ENCODE measurements at regions not wholly inside any gene's neighbourhood (a gene's known extent, or its start where the extent isn't known, plus 50 kb on each side); places are given as distances from the start of the nearest gene placed in this dataset.

DNA sequence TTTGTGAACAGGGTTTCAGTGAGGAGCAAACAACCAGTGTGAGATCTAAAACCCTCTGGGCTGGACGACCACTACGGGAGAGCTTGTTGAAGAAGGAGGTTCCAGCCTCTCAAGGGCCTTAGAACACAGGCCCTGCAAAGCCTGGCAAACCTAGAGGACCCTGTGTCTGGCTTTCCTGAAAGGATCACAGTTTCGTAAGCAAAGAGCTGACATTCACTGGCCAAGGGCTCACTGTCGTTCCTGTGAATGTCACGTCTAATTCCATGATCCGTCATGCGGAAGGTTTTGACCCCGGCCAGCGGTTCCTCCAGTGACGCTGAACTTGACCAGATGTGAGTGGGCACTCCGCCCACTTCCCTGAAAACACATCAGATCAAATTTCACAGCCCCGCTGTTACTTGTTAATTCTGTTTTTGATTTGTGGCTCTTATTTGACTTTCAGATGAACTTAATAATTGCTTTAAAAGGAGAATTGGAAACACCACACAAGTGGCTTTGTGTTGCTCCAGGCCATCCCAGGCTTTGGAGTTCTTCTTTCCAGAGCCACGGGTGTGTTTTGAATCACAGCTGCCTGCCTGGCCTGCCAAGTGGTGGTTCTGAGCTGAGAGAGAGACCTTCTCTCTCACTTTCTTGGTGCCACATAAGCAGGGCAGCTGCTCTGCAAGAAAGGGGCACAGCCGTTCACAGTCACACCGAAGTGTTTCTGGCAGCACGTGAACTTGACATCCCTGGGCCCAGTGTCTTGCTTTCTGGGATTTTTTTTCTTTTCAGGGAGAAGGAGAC, 308.4 kb downstream of the NDUFA10 start:
- no peak overlapping the region for H3K4me3 ChIP-seq (ENCODE audit: low read length)
- DNase-seq (ENCODE audit: low read depth, low spot score), result no peak

DNA sequence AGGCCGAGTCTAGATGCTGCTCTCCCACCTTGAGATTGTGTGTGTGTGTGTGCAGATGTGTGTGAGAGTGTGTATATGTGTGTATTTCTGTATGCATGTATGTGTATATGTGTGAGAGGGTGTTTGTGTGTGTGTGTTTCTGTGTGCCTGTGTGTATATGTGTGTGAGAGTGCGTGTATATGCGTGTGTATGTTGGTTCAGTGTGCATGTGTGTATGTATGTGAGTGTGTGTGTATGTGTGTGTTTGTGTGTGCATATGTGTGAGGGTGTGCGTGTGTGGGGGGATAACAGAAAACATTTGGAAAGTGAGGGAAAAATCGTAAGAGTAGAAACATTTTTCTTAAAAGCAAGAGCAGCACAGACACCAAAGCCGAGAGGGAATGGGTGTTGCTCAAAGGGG, 309.1 kb downstream of the NDUFA10 start:
- no peak for DNase-seq (ENCODE audit: low read depth, low spot score)

GRCh38 chr2:239715606-239716005, 309.5 kb downstream of the NDUFA10 start:
- H3K4me3 ChIP-seq (ENCODE audit: low read length), result no peak overlapping the region
- DNase-seq (ENCODE audit: low read depth, low spot score), result no peak

More for the DNA sequence above, 309.1 kb downstream of the NDUFA10 start:
- H3K4me3 ChIP-seq (ENCODE audit: low read length), result no peak overlapping the region

- H3K4me3 ChIP-seq (ENCODE audit: low read length), result no peak overlapping the region
- DNase-seq (ENCODE audit: low read depth, low spot score), result no peak
Measured at GRCh38 chr2:239715202-239715601, 309.9 kb downstream of the NDUFA10 start.

- no peak overlapping the region for H3K4me3 ChIP-seq (ENCODE audit: low read length)
- DNase-seq (ENCODE audit: low read depth, low spot score), result no peak
Measured at GRCh38 chr2:239714116-239714515, 311.0 kb downstream of the NDUFA10 start.

- no peak for DNase-seq (ENCODE audit: low read depth, low spot score)
- no peak overlapping the region for H3K4me3 ChIP-seq (ENCODE audit: low read length)
Measured at GRCh38 chr2:239712755-239713154, 311.9 kb upstream of the HDAC4 start.

- H3K4me3 ChIP-seq (ENCODE audit: low read length), result no peak overlapping the region
- no peak for DNase-seq (ENCODE audit: low read depth, low spot score)
Measured at GRCh38 chr2:239711911-239712570, 311.2 kb upstream of the HDAC4 start.

DNA sequence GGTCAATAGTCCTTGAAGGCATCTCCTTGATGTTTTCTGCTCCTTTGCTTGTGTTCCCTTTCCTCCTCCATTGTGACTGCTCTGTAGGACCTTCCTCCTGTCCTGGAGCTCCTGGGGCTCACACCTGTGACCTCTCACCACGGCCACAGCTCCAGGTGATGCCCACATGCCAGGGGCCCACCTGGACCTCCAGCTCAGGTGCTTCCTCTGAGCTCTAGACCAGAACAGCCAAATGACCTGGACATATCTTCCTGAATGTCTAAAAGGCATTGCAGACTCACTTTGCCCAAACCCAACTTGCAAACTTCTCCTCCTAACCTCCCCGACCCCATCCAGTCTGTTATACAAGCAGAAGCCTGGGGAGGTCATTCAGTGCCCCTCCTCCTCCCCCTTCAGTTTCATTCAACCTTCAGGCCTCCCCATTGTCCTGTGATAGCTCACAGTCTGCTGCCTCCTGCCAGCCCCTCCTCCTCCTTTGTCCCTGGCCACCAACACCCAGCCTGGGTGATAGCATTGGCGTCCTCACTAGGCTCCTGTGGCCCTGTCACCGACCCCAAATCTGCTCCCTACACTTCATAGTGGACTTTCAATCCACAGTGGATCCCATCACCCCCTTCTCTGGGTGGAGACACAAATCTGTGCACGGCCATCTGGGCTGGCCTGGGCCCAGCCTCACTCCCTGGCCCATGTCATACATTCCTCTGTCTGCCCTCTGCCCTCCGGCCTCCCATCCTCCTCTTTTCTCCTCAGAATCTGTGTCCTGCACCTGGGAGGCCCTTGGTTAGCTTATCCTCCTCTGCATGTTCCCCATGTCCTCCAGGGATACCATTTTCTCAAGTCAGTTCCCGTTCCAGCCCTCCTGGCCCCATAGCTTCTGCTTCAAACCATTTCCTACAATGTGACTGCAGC, 310.4 kb upstream of the HDAC4 start:
- no peak for DNase-seq (ENCODE audit: low read depth, low spot score)
- H3K4me3 ChIP-seq (ENCODE audit: low read length), result no peak overlapping the region

DNA sequence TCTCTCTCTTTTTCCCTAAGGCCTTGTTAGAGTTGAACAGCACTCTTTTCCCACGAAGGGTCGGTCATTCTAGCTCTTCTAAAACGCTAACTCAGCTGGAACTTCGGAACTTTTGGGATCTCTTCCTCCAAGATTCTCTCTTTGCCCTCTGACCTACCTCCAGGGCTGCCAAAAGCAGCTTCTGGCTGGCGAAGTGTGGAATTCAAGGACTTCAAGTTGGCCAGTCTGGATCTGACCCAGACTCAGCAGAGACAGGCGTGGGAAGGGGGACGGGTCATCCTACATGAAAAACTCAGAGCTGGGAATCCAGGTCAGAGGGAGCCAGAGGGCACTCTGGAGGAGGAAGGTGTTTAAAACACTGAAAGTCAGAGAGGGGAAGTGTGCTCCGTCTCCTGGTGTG, 305.5 kb upstream of the HDAC4 start:
- DNase-seq (ENCODE audit: low read depth, low spot score), result no peak
- H3K4me3 ChIP-seq (ENCODE audit: low read length), result no peak overlapping the region

DNA sequence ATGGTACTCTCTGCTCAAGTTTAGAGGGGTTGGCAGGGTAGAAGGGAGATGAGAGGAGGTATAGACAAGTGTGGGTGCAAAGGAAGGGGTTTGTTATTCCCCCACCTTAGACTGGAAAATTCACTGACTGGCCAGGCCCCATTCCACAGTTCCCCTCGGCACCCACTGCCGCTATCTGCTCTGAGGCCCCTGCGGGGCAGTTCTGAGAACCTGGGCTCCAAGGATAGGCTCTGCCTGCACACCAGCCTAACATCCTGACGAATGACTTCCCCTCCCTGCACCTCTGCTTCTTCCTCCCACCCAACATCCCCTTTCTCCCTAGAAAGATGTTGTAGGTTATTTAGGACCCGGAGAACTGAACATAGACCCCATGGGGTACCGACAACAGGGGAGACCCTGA, 303.9 kb upstream of the HDAC4 start:
- DNase-seq (ENCODE audit: low read depth, low spot score), result no peak

GRCh38 chr2:239703834-239704233, 303.0 kb upstream of the HDAC4 start:
- H3K4me3 ChIP-seq (ENCODE audit: low read length), result no peak overlapping the region
- no peak for DNase-seq (ENCODE audit: low read depth, low spot score)

More for the DNA sequence above, 303.9 kb upstream of the HDAC4 start:
- no peak overlapping the region for H3K4me3 ChIP-seq (ENCODE audit: low read length)

- no peak for DNase-seq (ENCODE audit: low read depth, low spot score)
- H3K4me3 ChIP-seq (ENCODE audit: low read length), result no peak overlapping the region
Measured at GRCh38 chr2:239700686-239701345, 300.0 kb upstream of the HDAC4 start.

GRCh38 chr2:239697399-239698164, 296.8 kb upstream of the HDAC4 start:
- DNase-seq (ENCODE audit: low read depth, low spot score), result no peak
- no peak overlapping the region for H3K4me3 ChIP-seq (ENCODE audit: low read length)

DNA sequence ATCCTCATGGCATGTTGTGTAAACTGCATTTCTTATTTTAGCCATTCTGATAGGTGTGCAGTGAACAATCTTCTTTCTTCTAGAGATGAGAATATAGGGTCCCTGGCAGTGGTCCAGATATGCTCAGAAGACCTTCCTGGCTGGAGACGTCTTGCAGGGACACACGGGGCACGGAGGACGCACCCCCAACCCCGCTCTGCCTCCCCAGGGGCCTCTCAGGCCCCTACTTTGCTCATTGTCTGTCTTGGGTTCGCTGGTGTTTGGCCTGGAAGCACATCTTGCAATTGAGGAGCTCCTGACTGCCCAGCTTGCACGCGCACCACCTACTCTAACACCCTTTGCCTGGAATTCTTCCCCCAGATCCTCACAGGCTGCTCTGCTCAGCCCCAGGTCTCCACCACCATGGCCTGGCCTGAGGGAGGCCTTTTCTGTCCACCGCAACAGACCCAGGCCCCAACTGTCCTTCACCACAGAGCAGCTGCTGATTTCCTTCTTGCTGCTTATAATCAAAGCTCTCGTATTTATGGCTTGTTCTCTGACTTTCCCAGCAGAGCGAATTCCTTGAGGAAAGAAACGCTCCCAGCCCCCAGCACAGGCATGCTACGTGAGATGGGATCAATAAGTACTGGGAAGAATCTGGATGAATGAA, 295.9 kb upstream of the HDAC4 start:
- DNase-seq (ENCODE audit: low read depth, low spot score), result no peak

GRCh38 chr2:239695728-239696240, 295.0 kb upstream of the HDAC4 start:
- DNase-seq (ENCODE audit: low read depth, low spot score), result no peak
- no peak overlapping the region for H3K4me3 ChIP-seq (ENCODE audit: low read length)

More for the DNA sequence above, 295.9 kb upstream of the HDAC4 start:
- no peak overlapping the region for H3K4me3 ChIP-seq (ENCODE audit: low read length)

- DNase-seq (ENCODE audit: low read depth, low spot score), result no peak
- no peak overlapping the region for H3K4me3 ChIP-seq (ENCODE audit: low read length)
Measured at GRCh38 chr2:239695106-239695727, 294.4 kb upstream of the HDAC4 start.

- DNase-seq (ENCODE audit: low read depth, low spot score), result no peak
- H3K4me3 ChIP-seq (ENCODE audit: low read length), result no peak overlapping the region
Measured at GRCh38 chr2:239694487-239694886, 293.7 kb upstream of the HDAC4 start.

Measured in Jurkat, Clone E6-1 (cell line).